Gastroesophageal sphincter (tissue), 3 donors: ENCODE measurements at regions not wholly inside any gene's neighbourhood (a gene's known extent, or its start where the extent isn't known, plus 50 kb on each side); places are given as distances from the start of the nearest gene placed in this dataset.

ENCODE experiments used
- POLR2A ChIP-seq, 2 donors: fragments of 450-650 bp; IDR thresholded peaks; one replicate each; pipeline ENCODE4 v1.6.1; 2017; ENCODE audit warnings: antibody characterized with exemption in 2 of 2, mild to moderate bottlenecking in 2 of 2, moderate library complexity in 1 of 2
- POLR2AphosphoS5 ChIP-seq: sonication (generic); formaldehyde crosslinking; IDR thresholded peaks from one replicate; pipeline ENCODE4 v1.6.1; 2017; ENCODE audit warnings: antibody characterized with exemption
- TF ChIP-seq, protein P1 (sequence below), 4 experiments: fragments of 200-600 bp in 2 of 4; fragments of 450-650 bp in 2 of 4; sonication (generic) in 1 of 4; IDR thresholded peaks; one replicate each; pipeline ENCODE4 v1.5.1; 2017 to 2019; ENCODE audit warnings: antibody characterized with exemption in 4 of 4, mild to moderate bottlenecking in 2 of 4, moderate library complexity in 2 of 4

DNA sequence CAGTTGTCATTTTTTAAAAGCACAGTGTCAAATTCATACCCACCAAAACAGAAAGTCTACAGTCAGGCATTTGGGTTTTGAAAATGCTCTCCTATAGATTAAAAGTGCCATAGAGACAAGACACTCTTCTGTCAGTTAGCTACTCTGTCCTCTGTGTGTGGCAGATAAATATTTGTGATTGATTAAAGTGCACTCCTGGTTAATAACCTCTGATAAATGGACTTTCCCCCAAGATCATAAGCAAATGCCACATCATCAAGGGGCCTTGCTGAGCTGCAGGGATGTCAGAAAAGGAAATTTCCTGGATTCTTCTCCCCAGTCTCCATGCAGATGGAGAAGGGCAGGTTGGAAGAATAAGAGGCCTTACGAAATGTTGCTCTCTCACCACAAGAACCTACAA, 1329.5 kb upstream of the TMEM132C start:
- no peak for TF ChIP-seq POLR2AphosphoS5
- TF ChIP-seq, protein P1, sequence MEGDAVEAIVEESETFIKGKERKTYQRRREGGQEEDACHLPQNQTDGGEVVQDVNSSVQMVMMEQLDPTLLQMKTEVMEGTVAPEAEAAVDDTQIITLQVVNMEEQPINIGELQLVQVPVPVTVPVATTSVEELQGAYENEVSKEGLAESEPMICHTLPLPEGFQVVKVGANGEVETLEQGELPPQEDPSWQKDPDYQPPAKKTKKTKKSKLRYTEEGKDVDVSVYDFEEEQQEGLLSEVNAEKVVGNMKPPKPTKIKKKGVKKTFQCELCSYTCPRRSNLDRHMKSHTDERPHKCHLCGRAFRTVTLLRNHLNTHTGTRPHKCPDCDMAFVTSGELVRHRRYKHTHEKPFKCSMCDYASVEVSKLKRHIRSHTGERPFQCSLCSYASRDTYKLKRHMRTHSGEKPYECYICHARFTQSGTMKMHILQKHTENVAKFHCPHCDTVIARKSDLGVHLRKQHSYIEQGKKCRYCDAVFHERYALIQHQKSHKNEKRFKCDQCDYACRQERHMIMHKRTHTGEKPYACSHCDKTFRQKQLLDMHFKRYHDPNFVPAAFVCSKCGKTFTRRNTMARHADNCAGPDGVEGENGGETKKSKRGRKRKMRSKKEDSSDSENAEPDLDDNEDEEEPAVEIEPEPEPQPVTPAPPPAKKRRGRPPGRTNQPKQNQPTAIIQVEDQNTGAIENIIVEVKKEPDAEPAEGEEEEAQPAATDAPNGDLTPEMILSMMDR (IDR thresholded peaks at IDR 0.05) = no peak
- no peak for TF ChIP-seq POLR2A (IDR thresholded peaks at IDR 0.05)
